ENCODE measurements at regions not wholly inside any gene's neighbourhood (a gene's known extent, or its start where the extent isn't known, plus 50 kb on each side); places are given as distances from the start of the nearest gene placed in this dataset.
A peak's percentile ranks its signal among the peaks of the same experiment; 100 is the strongest.

DNA sequence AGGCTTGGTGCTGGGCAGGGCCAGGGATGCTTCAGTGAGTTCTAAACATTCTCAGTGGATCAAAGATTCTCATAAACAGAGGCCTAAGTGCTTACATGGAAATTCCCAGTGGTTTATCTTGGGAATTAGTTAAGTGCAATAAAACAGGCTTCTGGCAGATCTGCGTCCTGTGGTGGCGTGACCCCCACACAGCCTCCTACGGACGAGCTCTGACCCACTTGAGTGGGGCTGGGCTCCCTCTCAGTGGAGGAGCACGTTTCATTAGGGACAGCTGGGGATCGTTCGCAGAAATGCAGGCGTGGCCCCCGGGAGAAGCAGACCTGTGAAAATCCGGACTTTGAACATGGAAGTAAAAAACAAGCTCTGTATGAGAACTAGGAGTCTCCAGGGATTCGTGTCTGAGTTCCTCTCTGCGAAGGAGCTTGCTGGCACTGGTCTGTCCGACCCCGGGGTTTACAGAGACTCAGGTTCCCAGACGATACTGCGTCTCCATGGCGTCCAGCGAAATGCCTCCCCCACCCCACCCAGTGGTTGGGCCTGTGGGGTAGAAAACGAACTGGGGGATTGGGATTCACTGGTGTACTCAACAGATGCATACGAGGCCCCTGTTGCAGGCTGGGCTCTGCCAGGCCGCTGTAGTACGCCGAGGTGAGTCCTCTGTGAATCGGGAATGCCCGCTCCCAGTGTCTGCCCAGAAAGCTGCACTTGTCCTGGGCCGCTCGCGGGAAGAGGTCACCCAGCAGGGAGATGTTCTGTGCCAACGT, 117.6 kb downstream of the NPIPB11 start (continued):
- TF ChIP-seq, protein P1, sequence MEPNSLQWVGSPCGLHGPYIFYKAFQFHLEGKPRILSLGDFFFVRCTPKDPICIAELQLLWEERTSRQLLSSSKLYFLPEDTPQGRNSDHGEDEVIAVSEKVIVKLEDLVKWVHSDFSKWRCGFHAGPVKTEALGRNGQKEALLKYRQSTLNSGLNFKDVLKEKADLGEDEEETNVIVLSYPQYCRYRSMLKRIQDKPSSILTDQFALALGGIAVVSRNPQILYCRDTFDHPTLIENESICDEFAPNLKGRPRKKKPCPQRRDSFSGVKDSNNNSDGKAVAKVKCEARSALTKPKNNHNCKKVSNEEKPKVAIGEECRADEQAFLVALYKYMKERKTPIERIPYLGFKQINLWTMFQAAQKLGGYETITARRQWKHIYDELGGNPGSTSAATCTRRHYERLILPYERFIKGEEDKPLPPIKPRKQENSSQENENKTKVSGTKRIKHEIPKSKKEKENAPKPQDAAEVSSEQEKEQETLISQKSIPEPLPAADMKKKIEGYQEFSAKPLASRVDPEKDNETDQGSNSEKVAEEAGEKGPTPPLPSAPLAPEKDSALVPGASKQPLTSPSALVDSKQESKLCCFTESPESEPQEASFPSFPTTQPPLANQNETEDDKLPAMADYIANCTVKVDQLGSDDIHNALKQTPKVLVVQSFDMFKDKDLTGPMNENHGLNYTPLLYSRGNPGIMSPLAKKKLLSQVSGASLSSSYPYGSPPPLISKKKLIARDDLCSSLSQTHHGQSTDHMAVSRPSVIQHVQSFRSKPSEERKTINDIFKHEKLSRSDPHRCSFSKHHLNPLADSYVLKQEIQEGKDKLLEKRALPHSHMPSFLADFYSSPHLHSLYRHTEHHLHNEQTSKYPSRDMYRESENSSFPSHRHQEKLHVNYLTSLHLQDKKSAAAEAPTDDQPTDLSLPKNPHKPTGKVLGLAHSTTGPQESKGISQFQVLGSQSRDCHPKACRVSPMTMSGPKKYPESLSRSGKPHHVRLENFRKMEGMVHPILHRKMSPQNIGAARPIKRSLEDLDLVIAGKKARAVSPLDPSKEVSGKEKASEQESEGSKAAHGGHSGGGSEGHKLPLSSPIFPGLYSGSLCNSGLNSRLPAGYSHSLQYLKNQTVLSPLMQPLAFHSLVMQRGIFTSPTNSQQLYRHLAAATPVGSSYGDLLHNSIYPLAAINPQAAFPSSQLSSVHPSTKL (CRISPR knock-in tag; IDR thresholded peaks at IDR 0.05) = peak; percentile 66; the same call in 1 of the 2 replicates
- TF ChIP-seq ZNF709 (CRISPR knock-in tag; IDR thresholded peaks at IDR 0.05) (0 out of 2 replicates have a peak, but pooled peaks have one; percentile 25), GATAD2A (CRISPR knock-in tag; IDR thresholded peaks at IDR 0.05) (0 out of 2 replicates have a peak, but pooled peaks have one; percentile 20), YEATS4 (CRISPR knock-in tag; IDR thresholded peaks at IDR 0.05; ENCODE audit: borderline replicate concordance) (peak; percentile 16; the same call in 1 of the 2 replicates), MLX (CRISPR knock-in tag; IDR thresholded peaks at IDR 0.05) (0 out of 2 replicates have a peak, but pooled peaks have one; percentile 24), TFAP4 (IDR thresholded peaks at IDR 0.05; ENCODE audit: borderline replicate concordance, low read depth) (peak; percentile 62; the same call in 1 of the 2 replicates), ZNF501 (CRISPR knock-in tag; IDR thresholded peaks at IDR 0.05) (0 out of 2 replicates have a peak, but pooled peaks have one; percentile 13), TAF1 (CRISPR knock-in tag; IDR thresholded peaks at IDR 0.05) (0 out of 2 replicates have a peak, but pooled peaks have one; percentile 9), PATZ1 (CRISPR knock-in tag; IDR thresholded peaks at IDR 0.05) (peak; percentile 60; the same call in 1 of the 2 replicates), ZBTB38 (CRISPR knock-in tag; IDR thresholded peaks at IDR 0.05) (peak; percentile 99), KDM6A (CRISPR knock-in tag; IDR thresholded peaks at IDR 0.05; ENCODE audit: low read depth) (0 out of 2 replicates have a peak, but pooled peaks have one; percentile 22), IKZF5 (CRISPR knock-in tag; IDR thresholded peaks at IDR 0.05) (0 out of 2 replicates have a peak, but pooled peaks have one; percentile 8), HNF4A (CRISPR knock-in tag; IDR thresholded peaks at IDR 0.05) (0 out of 2 replicates have a peak, but pooled peaks have one; percentile 62), ZNF263 (CRISPR knock-in tag; IDR thresholded peaks at IDR 0.05) (peak; percentile 78), ZNF556 (CRISPR knock-in tag; IDR thresholded peaks at IDR 0.05; ENCODE audit: borderline replicate concordance) (0 out of 2 replicates have a peak, but pooled peaks have one; percentile 20)
- TF ChIP-seq, protein P2, sequence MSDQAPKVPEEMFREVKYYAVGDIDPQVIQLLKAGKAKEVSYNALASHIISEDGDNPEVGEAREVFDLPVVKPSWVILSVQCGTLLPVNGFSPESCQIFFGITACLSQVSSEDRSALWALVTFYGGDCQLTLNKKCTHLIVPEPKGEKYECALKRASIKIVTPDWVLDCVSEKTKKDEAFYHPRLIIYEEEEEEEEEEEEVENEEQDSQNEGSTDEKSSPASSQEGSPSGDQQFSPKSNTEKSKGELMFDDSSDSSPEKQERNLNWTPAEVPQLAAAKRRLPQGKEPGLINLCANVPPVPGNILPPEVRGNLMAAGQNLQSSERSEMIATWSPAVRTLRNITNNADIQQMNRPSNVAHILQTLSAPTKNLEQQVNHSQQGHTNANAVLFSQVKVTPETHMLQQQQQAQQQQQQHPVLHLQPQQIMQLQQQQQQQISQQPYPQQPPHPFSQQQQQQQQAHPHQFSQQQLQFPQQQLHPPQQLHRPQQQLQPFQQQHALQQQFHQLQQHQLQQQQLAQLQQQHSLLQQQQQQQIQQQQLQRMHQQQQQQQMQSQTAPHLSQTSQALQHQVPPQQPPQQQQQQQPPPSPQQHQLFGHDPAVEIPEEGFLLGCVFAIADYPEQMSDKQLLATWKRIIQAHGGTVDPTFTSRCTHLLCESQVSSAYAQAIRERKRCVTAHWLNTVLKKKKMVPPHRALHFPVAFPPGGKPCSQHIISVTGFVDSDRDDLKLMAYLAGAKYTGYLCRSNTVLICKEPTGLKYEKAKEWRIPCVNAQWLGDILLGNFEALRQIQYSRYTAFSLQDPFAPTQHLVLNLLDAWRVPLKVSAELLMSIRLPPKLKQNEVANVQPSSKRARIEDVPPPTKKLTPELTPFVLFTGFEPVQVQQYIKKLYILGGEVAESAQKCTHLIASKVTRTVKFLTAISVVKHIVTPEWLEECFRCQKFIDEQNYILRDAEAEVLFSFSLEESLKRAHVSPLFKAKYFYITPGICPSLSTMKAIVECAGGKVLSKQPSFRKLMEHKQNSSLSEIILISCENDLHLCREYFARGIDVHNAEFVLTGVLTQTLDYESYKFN (CRISPR knock-in tag; conservative IDR thresholded peaks at IDR 0.05) = peak; percentile 64

Measured in HepG2 (cell line).